ENCODE measurements at regions not wholly inside any gene's neighbourhood (a gene's known extent, or its start where the extent isn't known, plus 50 kb on each side); places are given as distances from the start of the nearest gene placed in this dataset.

- no peak for DNase-seq (ENCODE audit: low read depth)
Observed at GRCh38 chr18:43482136-43482535, 204.8 kb upstream of the SYT4 start.

GRCh38 chr18:43482600-43482999 is 205.3 kb upstream of the SYT4 start:
- DNase-seq (ENCODE audit: low read depth), result no peak

GRCh38 chr18:43484710-43485109 is 207.4 kb upstream of the SYT4 start:
- DNase-seq (ENCODE audit: low read depth), result no peak

- no peak for DNase-seq (ENCODE audit: low read depth)
Observed at GRCh38 chr18:43485545-43485963, 208.3 kb upstream of the SYT4 start.

- DNase-seq (ENCODE audit: low read depth), result no peak
Observed at GRCh38 chr18:43486462-43486861, 209.2 kb upstream of the SYT4 start.

GRCh38 chr18:43501099-43501498 is 223.8 kb upstream of the SYT4 start:
- no peak for DNase-seq (ENCODE audit: low read depth)

GRCh38 chr18:43506935-43507334 is 229.6 kb upstream of the SYT4 start:
- no peak for DNase-seq (ENCODE audit: low read depth)

GRCh38 chr18:43507842-43508481 is 230.7 kb upstream of the SYT4 start:
- no peak for DNase-seq (ENCODE audit: low read depth)

- no peak for DNase-seq (ENCODE audit: low read depth)
Observed at GRCh38 chr18:43514747-43515146, 237.5 kb upstream of the SYT4 start.

- no peak for DNase-seq (ENCODE audit: low read depth)
Observed at GRCh38 chr18:43515481-43515880, 238.2 kb upstream of the SYT4 start.

- no peak for DNase-seq (ENCODE audit: low read depth)
Observed at GRCh38 chr18:43524260-43524659, 247.0 kb upstream of the SYT4 start.

GRCh38 chr18:43525169-43525568 is 247.9 kb upstream of the SYT4 start:
- no peak for DNase-seq (ENCODE audit: low read depth)

- no peak for DNase-seq (ENCODE audit: low read depth)
Observed at GRCh38 chr18:43526426-43527145, 249.3 kb upstream of the SYT4 start.

GRCh38 chr18:43531438-43531837 is 254.1 kb upstream of the SYT4 start:
- DNase-seq (ENCODE audit: low read depth), result no peak

GRCh38 chr18:43533371-43533770 is 256.1 kb upstream of the SYT4 start:
- DNase-seq (ENCODE audit: low read depth), result no peak

- DNase-seq (ENCODE audit: low read depth), result no peak
Observed at GRCh38 chr18:43534511-43534910, 257.2 kb upstream of the SYT4 start.

- DNase-seq (ENCODE audit: low read depth), result no peak
Observed at GRCh38 chr18:43539862-43540261, 262.6 kb upstream of the SYT4 start.

GRCh38 chr18:43542016-43542415 is 264.7 kb upstream of the SYT4 start:
- no peak for DNase-seq (ENCODE audit: low read depth)

GRCh38 chr18:43543236-43543635 is 265.9 kb upstream of the SYT4 start:
- no peak for DNase-seq (ENCODE audit: low read depth)

- no peak for DNase-seq (ENCODE audit: low read depth)
Observed at GRCh38 chr18:43547456-43547855, 270.2 kb upstream of the SYT4 start.

GRCh38 chr18:43559507-43559906 is 282.2 kb upstream of the SYT4 start:
- DNase-seq (ENCODE audit: low read depth), result no peak

GRCh38 chr18:43563780-43564179 is 286.5 kb upstream of the SYT4 start:
- DNase-seq (ENCODE audit: low read depth), result no peak

- no peak for DNase-seq (ENCODE audit: low read depth)
Observed at GRCh38 chr18:43570593-43570992, 293.3 kb upstream of the SYT4 start.
